Endothelial cell of umbilical vein (primary cell): ENCODE measurements at regions not wholly inside any gene's neighbourhood (a gene's known extent, or its start where the extent isn't known, plus 50 kb on each side); places are given as distances from the start of the nearest gene placed in this dataset.

ENCODE experiments used
- EZH2 ChIP-seq: IDR thresholded peaks from 2 replicates; pipeline ENCODE4 v1.6.1; 2012; ENCODE audit warnings: borderline replicate concordance, low read depth, mild to moderate bottlenecking, moderate library complexity, low read length, inconsistent platforms; ENCODE audit not compliant: severe bottlenecking
- FOS ChIP-seq: IDR thresholded peaks from 2 replicates; pipeline ENCODE4 v1.6.1; 2011; ENCODE audit warnings: mild to moderate bottlenecking, low read length, moderate library complexity, borderline replicate concordance; ENCODE audit not compliant: insufficient read depth
- JUN ChIP-seq: IDR thresholded peaks from 2 replicates; pipeline ENCODE4 v1.6.1; 2011; ENCODE audit warnings: borderline replicate concordance, low read depth; ENCODE audit not compliant: insufficient read length, insufficient read depth
- MYC ChIP-seq: IDR thresholded peaks from one replicate; pipeline ENCODE4 v1.6.1; 2011; ENCODE audit warnings: mild to moderate bottlenecking, low read depth, low read length
- POLR2A ChIP-seq: IDR thresholded peaks from 2 replicates; pipeline ENCODE4 v1.6.1; 2012; ENCODE audit warnings: low read depth, mild to moderate bottlenecking, control low read depth, low read length
- POLR2AphosphoS5 ChIP-seq: IDR thresholded peaks from 2 replicates; pipeline ENCODE4 v1.6.1; 2012; ENCODE audit warnings: low read depth, mild to moderate bottlenecking, control low read depth, low read length, moderate library complexity; ENCODE audit not compliant: insufficient read depth
- TF ChIP-seq, protein P1 (sequence below), 2 donors: IDR thresholded peaks; 1 replicate in 1 of 2; 2 replicates in 1 of 2; pipeline ENCODE4 v1.5.1; 2011; ENCODE audit warnings: low read length in 2 of 2, mild to moderate bottlenecking in 2 of 2, moderate library complexity in 2 of 2, control low read depth in 1 of 2, inconsistent platforms in 1 of 2, low read depth in 1 of 2; ENCODE audit not compliant: insufficient read depth in 1 of 2; ENCODE audit errors: extremely low read depth in 1 of 2
- TF ChIP-seq, protein P2 (sequence below): IDR thresholded peaks from 2 replicates; pipeline ENCODE4 v1.6.1; 2011; ENCODE audit not compliant: insufficient read depth, insufficient read length

DNA sequence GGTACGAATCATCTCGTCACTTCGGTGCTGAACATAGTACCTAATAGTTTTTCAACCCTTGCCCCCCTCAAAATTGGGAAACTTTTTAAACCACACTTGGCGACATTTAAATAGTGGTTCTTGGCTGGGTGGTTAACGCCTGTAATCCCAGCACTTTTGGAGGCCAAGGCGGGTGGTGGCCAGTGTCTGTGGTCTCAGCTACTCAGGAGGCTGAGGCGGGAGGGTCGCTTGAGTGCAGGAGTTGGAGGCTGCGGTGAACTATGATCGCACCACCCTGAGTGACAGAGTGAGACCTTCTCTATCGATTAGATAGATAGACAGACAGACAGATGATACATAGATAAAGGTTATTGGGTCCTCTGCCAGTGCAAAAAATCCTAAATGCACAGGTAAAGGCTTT, 55.5 kb upstream of the RASAL2 start:
- TF ChIP-seq, protein P1, sequence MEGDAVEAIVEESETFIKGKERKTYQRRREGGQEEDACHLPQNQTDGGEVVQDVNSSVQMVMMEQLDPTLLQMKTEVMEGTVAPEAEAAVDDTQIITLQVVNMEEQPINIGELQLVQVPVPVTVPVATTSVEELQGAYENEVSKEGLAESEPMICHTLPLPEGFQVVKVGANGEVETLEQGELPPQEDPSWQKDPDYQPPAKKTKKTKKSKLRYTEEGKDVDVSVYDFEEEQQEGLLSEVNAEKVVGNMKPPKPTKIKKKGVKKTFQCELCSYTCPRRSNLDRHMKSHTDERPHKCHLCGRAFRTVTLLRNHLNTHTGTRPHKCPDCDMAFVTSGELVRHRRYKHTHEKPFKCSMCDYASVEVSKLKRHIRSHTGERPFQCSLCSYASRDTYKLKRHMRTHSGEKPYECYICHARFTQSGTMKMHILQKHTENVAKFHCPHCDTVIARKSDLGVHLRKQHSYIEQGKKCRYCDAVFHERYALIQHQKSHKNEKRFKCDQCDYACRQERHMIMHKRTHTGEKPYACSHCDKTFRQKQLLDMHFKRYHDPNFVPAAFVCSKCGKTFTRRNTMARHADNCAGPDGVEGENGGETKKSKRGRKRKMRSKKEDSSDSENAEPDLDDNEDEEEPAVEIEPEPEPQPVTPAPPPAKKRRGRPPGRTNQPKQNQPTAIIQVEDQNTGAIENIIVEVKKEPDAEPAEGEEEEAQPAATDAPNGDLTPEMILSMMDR (IDR thresholded peaks at IDR 0.05; ENCODE audit: extremely low read depth in 1 of 2, insufficient read depth in 1 of 2, low read depth in 1 of 2, low read length in 2 of 2) = no peak
- TF ChIP-seq MYC = no peak
- no peak for TF ChIP-seq POLR2AphosphoS5
- TF ChIP-seq, protein P2, sequence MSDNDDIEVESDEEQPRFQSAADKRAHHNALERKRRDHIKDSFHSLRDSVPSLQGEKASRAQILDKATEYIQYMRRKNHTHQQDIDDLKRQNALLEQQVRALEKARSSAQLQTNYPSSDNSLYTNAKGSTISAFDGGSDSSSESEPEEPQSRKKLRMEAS = no peak
- no peak for TF ChIP-seq JUN
- TF ChIP-seq POLR2A = no peak
- TF ChIP-seq EZH2 = no peak
- no peak for TF ChIP-seq FOS
